Activated naive CD4-positive, alpha-beta T cell treated with anti-CD3 and anti-CD28 coated beads, Interleukin-2, amount 10 ng/mL, durations not matched to agents 7 days and 5 days (primary cell): ENCODE measurements at regions not wholly inside any gene's neighbourhood (a gene's known extent, or its start where the extent isn't known, plus 50 kb on each side); places are given as distances from the start of the nearest gene placed in this dataset.

Source experiments
- CTCF ChIA-PET: fragments of 350-600 bp; sonication (Branson Sonifier 250); formaldehyde crosslinking; loops from one replicate; lab custom pipeline; 2021; ENCODE audit warnings: antibody characterized with exemption; lab: Charles Lee
- DNase-seq: peaks from one replicate; pipeline ENCODE4 v3.0.0-alpha.2; 2020
- H3K27ac Mint-ChIP-seq: one replicate; pipeline ENCODE4 v1.8.0; 2021; ENCODE audit warnings: mild to moderate bottlenecking, moderate library complexity, mixed read lengths
- H3K27me3 Mint-ChIP-seq: one replicate; pipeline ENCODE4 v1.8.0; 2021; ENCODE audit warnings: mild to moderate bottlenecking, mixed read lengths
- H3K36me3 Mint-ChIP-seq: one replicate; pipeline ENCODE4 v1.8.0; 2021; ENCODE audit warnings: mixed read lengths
- H3K4me1 Mint-ChIP-seq: one replicate; pipeline ENCODE4 v1.8.0; 2021; ENCODE audit warnings: mixed read lengths
- H3K4me3 Mint-ChIP-seq: one replicate; pipeline ENCODE4 v1.8.0; 2021; ENCODE audit warnings: mild to moderate bottlenecking, moderate library complexity, mixed read lengths
- H3K9me3 Mint-ChIP-seq: one replicate; pipeline ENCODE4 v1.8.0; 2021; ENCODE audit warnings: mixed read lengths

- Mint-ChIP-seq H3K27ac (no peak overlapping the region), H3K4me3 (no peak overlapping the region), H3K9me3 (no peaks in the 10 kb centered on the region), H3K27me3 (peaks cover 5% of the 10 kb centered on the region), H3K4me1 (no peaks in the 10 kb centered on the region), H3K36me3 (no peaks in the 10 kb centered on the region)
- CTCF ChIA-PET = no interaction called here
- no peak for DNase-seq
Observed at GRCh38 chr5:143870362-143870761, 58.4 kb downstream of the HMHB1 start.

GRCh38 chr5:143870871-143871632 lies 59.1 kb downstream of the HMHB1 start:
- peaks cover 5% of the 10 kb centered on the region for H3K27me3 Mint-ChIP-seq
- no peak for DNase-seq
- H3K27ac Mint-ChIP-seq = no peak overlapping the region
- H3K36me3 Mint-ChIP-seq = no peaks in the 10 kb centered on the region
- H3K4me3 Mint-ChIP-seq = no peak overlapping the region
- CTCF ChIA-PET = no interaction called here
- no peaks in the 10 kb centered on the region for H3K4me1 Mint-ChIP-seq
- H3K9me3 Mint-ChIP-seq = no peaks in the 10 kb centered on the region

GRCh38 chr5:143871672-143872071 lies 59.7 kb downstream of the HMHB1 start:
- no peak for DNase-seq
- no peak overlapping the region for H3K4me3 Mint-ChIP-seq
- H3K27me3 Mint-ChIP-seq = peaks cover 5% of the 10 kb centered on the region
- no peaks in the 10 kb centered on the region for H3K4me1 Mint-ChIP-seq
- H3K27ac Mint-ChIP-seq = no peak overlapping the region
- CTCF ChIA-PET = no interaction called here
- H3K9me3 Mint-ChIP-seq = no peaks in the 10 kb centered on the region
- H3K36me3 Mint-ChIP-seq = no peaks in the 10 kb centered on the region

- no peak for DNase-seq
- peaks cover 4% of the 10 kb centered on the region for H3K27me3 Mint-ChIP-seq
- no peak overlapping the region for H3K27ac Mint-ChIP-seq
- H3K4me1 Mint-ChIP-seq = no peaks in the 10 kb centered on the region
- CTCF ChIA-PET = no interaction called here
- H3K4me3 Mint-ChIP-seq = no peak overlapping the region
- H3K9me3 Mint-ChIP-seq = no peaks in the 10 kb centered on the region
- H3K36me3 Mint-ChIP-seq = no peaks in the 10 kb centered on the region
Observed at GRCh38 chr5:143874312-143874711, 62.4 kb downstream of the HMHB1 start.

- Mint-ChIP-seq H3K4me1 (no peaks in the 10 kb centered on the region), H3K27me3 (no peaks in the 10 kb centered on the region), H3K4me3 (no peak overlapping the region), H3K36me3 (no peaks in the 10 kb centered on the region), H3K9me3 (no peaks in the 10 kb centered on the region), H3K27ac (no peak overlapping the region)
- DNase-seq = no peak
- CTCF ChIA-PET = no interaction called here
Observed at GRCh38 chr5:143877196-143877595, 65.2 kb downstream of the HMHB1 start.

GRCh38 chr5:143878430-143878829 lies 66.5 kb downstream of the HMHB1 start:
- Mint-ChIP-seq H3K4me3 (no peak overlapping the region), H3K4me1 (no peaks in the 10 kb centered on the region), H3K9me3 (no peaks in the 10 kb centered on the region), H3K27ac (no peak overlapping the region), H3K27me3 (no peaks in the 10 kb centered on the region), H3K36me3 (no peaks in the 10 kb centered on the region)
- DNase-seq = no peak
- CTCF ChIA-PET = no interaction called here

GRCh38 chr5:143879646-143880045 lies 67.7 kb downstream of the HMHB1 start:
- Mint-ChIP-seq H3K27ac (no peak overlapping the region), H3K27me3 (no peaks in the 10 kb centered on the region), H3K4me1 (no peaks in the 10 kb centered on the region), H3K36me3 (no peaks in the 10 kb centered on the region), H3K9me3 (no peaks in the 10 kb centered on the region), H3K4me3 (no peak overlapping the region)
- CTCF ChIA-PET = no interaction called here
- no peak for DNase-seq

- H3K4me3 Mint-ChIP-seq = no peak overlapping the region
- CTCF ChIA-PET = no interaction called here
- no peaks in the 10 kb centered on the region for H3K36me3 Mint-ChIP-seq
- H3K4me1 Mint-ChIP-seq = no peaks in the 10 kb centered on the region
- H3K9me3 Mint-ChIP-seq = no peaks in the 10 kb centered on the region
- no peak for DNase-seq
- no peak overlapping the region for H3K27ac Mint-ChIP-seq
- H3K27me3 Mint-ChIP-seq = no peaks in the 10 kb centered on the region
Observed at GRCh38 chr5:143880178-143880577, 68.2 kb downstream of the HMHB1 start.

GRCh38 chr5:143882520-143882919 lies 70.6 kb downstream of the HMHB1 start:
- Mint-ChIP-seq H3K9me3 (no peaks in the 10 kb centered on the region), H3K4me3 (no peak overlapping the region), H3K36me3 (no peaks in the 10 kb centered on the region), H3K27ac (no peak overlapping the region), H3K27me3 (no peaks in the 10 kb centered on the region), H3K4me1 (no peaks in the 10 kb centered on the region)
- no peak for DNase-seq
- CTCF ChIA-PET = no interaction called here

GRCh38 chr5:143886096-143886495 lies 74.1 kb downstream of the HMHB1 start:
- H3K4me1 Mint-ChIP-seq = no peaks in the 10 kb centered on the region
- H3K9me3 Mint-ChIP-seq = no peaks in the 10 kb centered on the region
- CTCF ChIA-PET = no interaction called here
- no peak for DNase-seq
- no peak overlapping the region for H3K4me3 Mint-ChIP-seq
- peaks cover 5% of the 10 kb centered on the region for H3K27me3 Mint-ChIP-seq
- no peaks in the 10 kb centered on the region for H3K36me3 Mint-ChIP-seq
- no peak overlapping the region for H3K27ac Mint-ChIP-seq

- no peaks in the 10 kb centered on the region for H3K9me3 Mint-ChIP-seq
- H3K27ac Mint-ChIP-seq = no peak overlapping the region
- H3K36me3 Mint-ChIP-seq = no peaks in the 10 kb centered on the region
- no peaks in the 10 kb centered on the region for H3K4me1 Mint-ChIP-seq
- CTCF ChIA-PET = no interaction called here
- DNase-seq = no peak
- no peak overlapping the region for H3K4me3 Mint-ChIP-seq
- peaks cover 5% of the 10 kb centered on the region for H3K27me3 Mint-ChIP-seq
Observed at GRCh38 chr5:143886651-143887638, 75.0 kb downstream of the HMHB1 start.

GRCh38 chr5:143887903-143888665 lies 76.1 kb downstream of the HMHB1 start:
- no peaks in the 10 kb centered on the region for H3K4me1 Mint-ChIP-seq
- H3K9me3 Mint-ChIP-seq = no peaks in the 10 kb centered on the region
- peaks cover 5% of the 10 kb centered on the region for H3K27me3 Mint-ChIP-seq
- DNase-seq = no peak
- no peak overlapping the region for H3K4me3 Mint-ChIP-seq
- CTCF ChIA-PET = no interaction called here
- H3K27ac Mint-ChIP-seq = no peak overlapping the region
- no peaks in the 10 kb centered on the region for H3K36me3 Mint-ChIP-seq

- H3K27ac Mint-ChIP-seq = no peak overlapping the region
- CTCF ChIA-PET = no interaction called here
- no peak overlapping the region for H3K4me3 Mint-ChIP-seq
Observed at GRCh38 chr5:143888912-143889311, 77.0 kb downstream of the HMHB1 start.

GRCh38 chr5:143889986-143890385 lies 78.0 kb downstream of the HMHB1 start:
- CTCF ChIA-PET = no interaction called here
- no peak for DNase-seq
- Mint-ChIP-seq H3K36me3 (no peaks in the 10 kb centered on the region), H3K4me3 (no peak overlapping the region), H3K4me1 (no peaks in the 10 kb centered on the region), H3K27me3 (peaks cover 5% of the 10 kb centered on the region), H3K27ac (no peak overlapping the region), H3K9me3 (no peaks in the 10 kb centered on the region)

More at GRCh38 chr5:143888912-143889311, 77.0 kb downstream of the HMHB1 start:
- Mint-ChIP-seq H3K27me3 (peaks cover 5% of the 10 kb centered on the region), H3K9me3 (no peaks in the 10 kb centered on the region), H3K36me3 (no peaks in the 10 kb centered on the region), H3K4me1 (no peaks in the 10 kb centered on the region)
- no peak for DNase-seq
